K562 (cell line): ENCODE measurements at regions not wholly inside any gene's neighbourhood (a gene's known extent, or its start where the extent isn't known, plus 50 kb on each side); places are given as distances from the start of the nearest gene placed in this dataset.

Experiments
- ATAC-seq: fragments of 200-7000 bp; cut with Tn5 transposase; 3 replicates; pipeline ENCODE4 v1.9.1; 2020; ENCODE audit warnings: moderate library complexity
- BruUV-seq: library from RNA; stranded (reverse); fragments of 400-500 nt; replicated peaks from 2 replicates; lab custom pipeline; 2021; lab: Mats Ljungman, UMichigan
- CTCF ChIA-PET: fragments of 300-600 bp; formaldehyde crosslinking; extraction: SDS; loops from one replicate; lab custom pipeline; 2021; ENCODE audit warnings: low intra/inter-chr PET ratio; lab: Yijun Ruan, JAX
- POLR2A ChIA-PET: fragments of 300-600, 350-650 bp; sonication (Branson Sonifier 250); formaldehyde crosslinking; extraction: SDS; loops from one replicate; lab custom pipeline; 2021; ENCODE audit warnings: antibody characterized with exemption, inconsistent platforms; lab: Yijun Ruan, JAX
- DNase-seq, 4 experiments: peaks; one replicate each; pipeline versions ENCODE4 v3.0.0 to v3.0.0-alpha.2; 2011 to 2018; ENCODE audit warnings: low spot score in 3 of 4, mixed read lengths in 3 of 4; ENCODE audit errors: extremely low read depth in 1 of 4
- FAIRE-seq: peaks from 2 replicates; lab custom pipeline; 2011; peaks lifted over from hg19 to GRCh38; lab: Jason Lieb, UNC
- H2AFZ ChIP-seq: 2 replicates; pipeline ENCODE4 v1.6.0; 2011; ENCODE audit warnings: low read depth, low read length, control low read depth, inconsistent platforms
- H3K27ac ChIP-seq: fragments of 200-600 bp; 3 replicates; pipeline ENCODE4 v1.8.0; 2011; ENCODE audit warnings: low read depth, mild to moderate bottlenecking, control low read depth, inconsistent platforms, low read length, moderate library complexity, mixed read lengths; ENCODE audit errors: extremely low read depth
- H3K27me3 ChIP-seq, 2 experiments: fragments of 300-600 bp in 1 of 2; 2 replicates in 1 of 2; 3 replicates in 1 of 2; pipeline versions ENCODE4 v1.6.0 to v1.8.0; 2011; ENCODE audit warnings: inconsistent platforms in 2 of 2, low read length in 2 of 2, mild to moderate bottlenecking in 1 of 2, mixed read lengths in 1 of 2, moderate library complexity in 1 of 2; ENCODE audit not compliant: control insufficient read depth in 2 of 2, insufficient read depth in 2 of 2
- H3K36me3 ChIP-seq: fragments of 300-600 bp; 3 replicates; pipeline ENCODE4 v1.8.0; 2011; ENCODE audit warnings: mild to moderate bottlenecking, low read length, inconsistent platforms; ENCODE audit not compliant: control insufficient read depth, insufficient read depth
- H3K4me1 ChIP-seq, 2 experiments: fragments of 200-600 bp in 1 of 2; replicated peaks in 1 of 2; 2 replicates in 1 of 2; 3 replicates in 1 of 2; pipeline versions ENCODE4 v1.5.1 to v1.8.0; 2011; ENCODE audit warnings: inconsistent platforms in 2 of 2, low read length in 2 of 2, mild to moderate bottlenecking in 1 of 2, mixed read lengths in 1 of 2, moderate library complexity in 1 of 2; ENCODE audit not compliant: control insufficient read depth in 2 of 2, insufficient read depth in 2 of 2
- H3K4me2 ChIP-seq: 2 replicates; pipeline ENCODE4 v1.6.1; 2011; ENCODE audit warnings: low read length, control low read depth, inconsistent platforms, mixed read lengths; ENCODE audit not compliant: insufficient read depth
- H3K4me3 ChIP-seq: fragments of 200-600 bp; sonication (generic), shearing (Covaris generic); 2 replicates; pipeline ENCODE4 v1.5.1; 2016; ENCODE audit warnings: control low read depth, inconsistent platforms
- H3K79me2 ChIP-seq: fragments of 200-600 bp; 3 replicates; pipeline ENCODE4 v1.8.0; 2011; ENCODE audit warnings: low read length, inconsistent platforms; ENCODE audit not compliant: control insufficient read depth, insufficient read depth
- H3K9ac ChIP-seq, 2 experiments: 2 replicates each; pipeline versions ENCODE4 v1.6.0 to v1.6.1; 2011; ENCODE audit warnings: low read depth in 2 of 2, low read length in 2 of 2, control low read depth in 1 of 2, inconsistent platforms in 1 of 2, mild to moderate bottlenecking in 1 of 2, mixed read lengths in 1 of 2; ENCODE audit not compliant: insufficient read depth in 1 of 2
- H3K9me1 ChIP-seq: one replicate; pipeline ENCODE4 v1.6.0; 2011; ENCODE audit warnings: inconsistent platforms, mild to moderate bottlenecking, low read length, moderate library complexity; ENCODE audit not compliant: control insufficient read depth, insufficient read depth
- H3K9me3 ChIP-seq: replicated peaks from 2 replicates; pipeline ENCODE4 v1.5.1; 2011; ENCODE audit warnings: low read depth, low read length, inconsistent platforms; ENCODE audit not compliant: control insufficient read depth, insufficient read depth
- H4K20me1 ChIP-seq: replicated peaks from 2 replicates; pipeline ENCODE4 v1.6.1; 2011; ENCODE audit warnings: low read length, inconsistent platforms, mixed read lengths; ENCODE audit not compliant: control insufficient read depth, insufficient read depth
- BACH1 ChIP-seq: fragments of 200-800 bp; sonication (Bioruptor generic); IDR thresholded peaks from 2 replicates; pipeline ENCODE4 v1.6.1; 2016; ENCODE audit warnings: missing genetic modification characterization, missing compliant biosample characterization
- NCOA4 ChIP-seq: fragments of 450-650 bp; IDR thresholded peaks from 2 replicates; pipeline ENCODE4 v1.6.1; 2018; ENCODE audit warnings: mild to moderate bottlenecking; ENCODE audit not compliant: partially characterized antibody
- RBBP5 ChIP-seq: fragments of 200-600 bp; sonication (generic); IDR thresholded peaks from 2 replicates; pipeline ENCODE4 v1.6.1; 2012; ENCODE audit warnings: borderline replicate concordance, mild to moderate bottlenecking, low read length, control low read depth, inconsistent platforms; ENCODE audit not compliant: insufficient read depth, poor library complexity, severe bottlenecking
- SP1 ChIP-seq: sonication (generic); formaldehyde crosslinking; IDR thresholded peaks from 2 replicates; pipeline ENCODE4 v1.8.1; 2022; ENCODE audit warnings: mild to moderate bottlenecking, missing genetic modification reagents
- ZNF699 ChIP-seq: fragments of 250-450 bp; sonication (Bioruptor Pico); IDR thresholded peaks from 2 replicates; pipeline ENCODE4 v1.8.0; 2021; ENCODE audit warnings: mild to moderate bottlenecking, moderate library complexity; ENCODE audit not compliant: insufficient replicate concordance
- ZSCAN32 ChIP-seq: fragments of 450-650 bp; formaldehyde crosslinking; IDR thresholded peaks from 2 replicates; pipeline ENCODE4 v1.4.0; 2020; ENCODE audit warnings: mild to moderate bottlenecking, moderate library complexity
- in situ Hi-C: fragments of 300-500 bp; cut with MboI; formaldehyde crosslinking; loops from 4 replicates; pipeline ENCODE4 v1.15.0; 2018; ENCODE audit warnings: inconsistent platforms, mixed read lengths
- intact Hi-C: fragments of 100-400 bp; cut with micrococcal nuclease; formaldehyde crosslinking; loops from 2 replicates; pipeline ENCODE4 v1.14.2; 2022
- TF ChIP-seq, protein P1 (sequence below), 2 experiments: fragments of 450-650 bp in 1 of 2; sonication (generic) in 1 of 2; formaldehyde crosslinking; conservative IDR thresholded peaks; 2 replicates each; pipeline versions ENCODE4 v1.4.0 to v1.8.1; 2020 to 2022; ENCODE audit warnings: mild to moderate bottlenecking in 1 of 2, missing genetic modification reagents in 1 of 2

DNA sequence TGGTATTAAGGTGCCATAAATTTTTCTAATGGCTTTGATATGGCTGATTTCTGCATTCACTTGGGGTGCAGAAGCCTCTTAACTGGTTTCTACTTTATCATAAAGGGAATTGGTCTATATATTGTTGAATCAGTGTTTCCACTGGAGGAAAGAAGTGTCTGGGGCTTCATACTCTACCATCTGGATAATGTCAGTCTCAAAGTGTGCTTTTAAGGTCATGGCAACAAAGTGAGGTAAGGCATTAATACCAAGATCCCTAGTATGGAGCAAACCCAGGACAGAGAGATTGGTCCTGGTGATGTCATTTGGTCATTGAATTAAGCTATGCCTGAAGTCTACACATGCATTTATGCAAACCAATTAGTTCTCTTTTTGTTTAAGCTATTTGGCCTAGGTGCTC is 309.9 kb downstream of the DUSP10 start:
- Histone ChIP-seq H3K27me3 (no peaks in the 10 kb centered on the region), H4K20me1 (no peaks in the 10 kb centered on the region), H3K9me3 (no peaks in the 10 kb centered on the region), H3K4me1 (no peaks in the 10 kb centered on the region), H3K9me1 (no peaks in the 10 kb centered on the region), H3K4me3 (no peak overlapping the region), H3K27ac (no peak overlapping the region), H3K36me3 (no peaks in the 10 kb centered on the region), H3K79me2 (no peaks in the 10 kb centered on the region), H3K9ac (no peak overlapping the region), H3K4me2 (no peak overlapping the region), H2AFZ (no peak overlapping the region)
- ATAC-seq (no peak), DNase-seq (no peak), FAIRE-seq (no peak)
- in situ Hi-C loops, result loop anchor here (10.0 kb wide), 1 partner anchor 617 kb away; no protein-coding TSS in a partner anchor
- POLR2A ChIA-PET, result interaction anchor here (0.6 kb wide), 1 partner anchor 535 kb away, joined by 3 read pairs; no protein-coding TSS in a partner anchor
- intact Hi-C loops, result loop anchor here (10.0 kb wide), 1 partner anchor 757 kb away; no protein-coding TSS in a partner anchor
- TF ChIP-seq NCOA4, result no peak
- no peak for TF ChIP-seq RBBP5
- no peak for TF ChIP-seq SP1 (CRISPR knock-in tag)
- TF ChIP-seq BACH1 (tag), result no peak
- TF ChIP-seq ZSCAN32 (CRISPR knock-in tag), result no peak
- TF ChIP-seq, protein P1, sequence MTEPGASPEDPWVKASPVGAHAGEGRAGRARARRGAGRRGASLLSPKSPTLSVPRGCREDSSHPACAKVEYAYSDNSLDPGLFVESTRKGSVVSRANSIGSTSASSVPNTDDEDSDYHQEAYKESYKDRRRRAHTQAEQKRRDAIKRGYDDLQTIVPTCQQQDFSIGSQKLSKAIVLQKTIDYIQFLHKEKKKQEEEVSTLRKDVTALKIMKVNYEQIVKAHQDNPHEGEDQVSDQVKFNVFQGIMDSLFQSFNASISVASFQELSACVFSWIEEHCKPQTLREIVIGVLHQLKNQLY (CRISPR knock-in tag; conservative IDR thresholded peaks at IDR 0.05), result no peak
- TF ChIP-seq ZNF699, result no peak
- no TSS peak for BruUV-seq
- CTCF ChIA-PET, result interaction anchor here (0.5 kb wide), 1 partner anchor 586 kb away, joined by 3 read pairs; no protein-coding TSS in a partner anchor
